ENCODE measurements at regions not wholly inside any gene's neighbourhood (a gene's known extent, or its start where the extent isn't known, plus 50 kb on each side); places are given as distances from the start of the nearest gene placed in this dataset.

DNA sequence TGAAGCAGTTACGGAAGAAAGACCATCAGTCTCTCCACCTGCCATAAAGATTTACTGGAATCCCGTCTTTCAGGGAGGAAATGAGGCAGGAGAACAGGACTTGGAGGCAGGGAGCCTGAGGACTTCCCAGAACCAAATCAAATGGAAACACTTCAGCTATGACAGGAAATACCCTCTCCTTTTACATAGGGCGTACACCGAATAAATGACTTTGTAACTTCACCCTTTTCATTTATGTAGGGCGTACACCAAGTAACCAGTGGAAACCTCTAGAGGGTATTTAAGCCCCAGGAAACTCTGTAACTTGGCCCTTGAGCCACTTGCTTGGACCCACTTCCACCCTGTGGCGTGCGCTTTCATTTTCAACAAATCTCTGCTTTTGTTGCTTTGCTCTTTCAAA lies 218.3 kb upstream of the SLC39A10 start:
- TF ChIP-seq, protein P1, sequence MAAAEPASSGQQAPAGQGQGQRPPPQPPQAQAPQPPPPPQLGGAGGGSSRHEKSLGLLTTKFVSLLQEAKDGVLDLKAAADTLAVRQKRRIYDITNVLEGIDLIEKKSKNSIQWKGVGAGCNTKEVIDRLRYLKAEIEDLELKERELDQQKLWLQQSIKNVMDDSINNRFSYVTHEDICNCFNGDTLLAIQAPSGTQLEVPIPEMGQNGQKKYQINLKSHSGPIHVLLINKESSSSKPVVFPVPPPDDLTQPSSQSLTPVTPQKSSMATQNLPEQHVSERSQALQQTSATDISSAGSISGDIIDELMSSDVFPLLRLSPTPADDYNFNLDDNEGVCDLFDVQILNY (CRISPR knock-in tag; IDR thresholded peaks at IDR 0.05): no peak
- TF ChIP-seq CTCF (IDR thresholded peaks at IDR 0.05) (no peak), TEAD4 (CRISPR knock-in tag; IDR thresholded peaks at IDR 0.05) (no peak), SP1 (CRISPR knock-in tag; conservative IDR thresholded peaks at IDR 0.05) (no peak), FOXP1 (CRISPR knock-in tag; IDR thresholded peaks at IDR 0.05; ENCODE audit: borderline replicate concordance) (no peak), STAT6 (CRISPR knock-in tag; conservative IDR thresholded peaks at IDR 0.05; ENCODE audit: low read depth) (no peak), CREB1 (CRISPR knock-in tag; IDR thresholded peaks at IDR 0.05) (no peak), ZNF281 (CRISPR knock-in tag; IDR thresholded peaks at IDR 0.05) (no peak)
- TF ChIP-seq, protein P2, sequence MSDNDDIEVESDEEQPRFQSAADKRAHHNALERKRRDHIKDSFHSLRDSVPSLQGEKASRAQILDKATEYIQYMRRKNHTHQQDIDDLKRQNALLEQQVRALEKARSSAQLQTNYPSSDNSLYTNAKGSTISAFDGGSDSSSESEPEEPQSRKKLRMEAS (CRISPR knock-in tag; IDR thresholded peaks at IDR 0.05): no peak

Measured in WTC11 (cell line).